ENCODE measurements at regions not wholly inside any gene's neighbourhood (a gene's known extent, or its start where the extent isn't known, plus 50 kb on each side); places are given as distances from the start of the nearest gene placed in this dataset.

- TF ChIP-seq CTCF (IDR thresholded peaks at IDR 0.05) (no peak), POLR2A (IDR thresholded peaks at IDR 0.05) (no peak)
Observed at GRCh38 chr16:6027733-6028132, 930.1 kb upstream of the EEF2KMT start.

Data from breast epithelium (tissue), 3 donors.